ENCODE measurements at regions not wholly inside any gene's neighbourhood (a gene's known extent, or its start where the extent isn't known, plus 50 kb on each side); places are given as distances from the start of the nearest gene placed in this dataset.

GRCh38 chr6:130558131-130558530 is 192.3 kb downstream of the TMEM200A start:
- TF ChIP-seq CTCF (IDR thresholded peaks at IDR 0.05; ENCODE audit: borderline replicate concordance, extremely low read depth, low read length, poor library complexity, severe bottlenecking) (no peak), EZH2 (IDR thresholded peaks at IDR 0.05; ENCODE audit: borderline replicate concordance, low read depth, low read length, severe bottlenecking) (no peak)
